WTC11 (cell line): ENCODE measurements at regions not wholly inside any gene's neighbourhood (a gene's known extent, or its start where the extent isn't known, plus 50 kb on each side); places are given as distances from the start of the nearest gene placed in this dataset.
A peak's percentile ranks its signal among the peaks of the same experiment; 100 is the strongest.

Experiments
- ATAC-seq: fragments of 200-7000 bp; cut with Tn5 transposase; 2 replicates; pipeline ENCODE4 v1.10.0; 2021; ENCODE audit warnings: mild to moderate bottlenecking, moderate library complexity
- CTCF ChIA-PET: fragments of 300-600 bp; sonication (Branson Sonifier 250); formaldehyde crosslinking; loops from one replicate; lab custom pipeline; 2021; ENCODE audit warnings: antibody characterized with exemption; lab: Charles Lee
- POLR2A ChIA-PET: fragments of 350-600 bp; sonication (Branson Sonifier 250); formaldehyde crosslinking; loops from one replicate; lab custom pipeline; 2021; ENCODE audit warnings: antibody characterized with exemption; lab: Charles Lee
- DNase-seq: peaks from one replicate; pipeline ENCODE4 v3.0.0; 2021; ENCODE audit warnings: low spot score
- H3K27ac Mint-ChIP-seq: 2 replicates; pipeline ENCODE4 v1.8.0; 2021; ENCODE audit warnings: mixed read lengths
- H3K27me3 Mint-ChIP-seq: 2 replicates; pipeline ENCODE4 v1.8.0; 2021; ENCODE audit warnings: low read depth, mild to moderate bottlenecking, moderate library complexity, mixed read lengths
- H3K36me3 Mint-ChIP-seq: 2 replicates; pipeline ENCODE4 v1.8.0; 2021; ENCODE audit warnings: mixed read lengths
- H3K4me1 Mint-ChIP-seq: 2 replicates; pipeline ENCODE4 v1.8.0; 2022; ENCODE audit warnings: mixed read lengths
- H3K4me3 Mint-ChIP-seq: 2 replicates; pipeline ENCODE4 v1.8.0; 2021; ENCODE audit warnings: mild to moderate bottlenecking, moderate library complexity, mixed read lengths
- H3K9me3 Mint-ChIP-seq: 2 replicates; pipeline ENCODE4 v1.8.0; 2021; ENCODE audit warnings: mixed read lengths
- AR ChIP-seq: fragments of 250-450 bp; sonication (Bioruptor Pico); IDR thresholded peaks from 2 replicates; pipeline ENCODE4 v1.9.0; 2021; ENCODE audit warnings: mild to moderate bottlenecking
- ATF1 ChIP-seq: sonication (generic); formaldehyde crosslinking; IDR thresholded peaks from 2 replicates; pipeline ENCODE4 v1.8.1; 2023; ENCODE audit warnings: mild to moderate bottlenecking, moderate library complexity, missing genetic modification reagents
- ATF6 ChIP-seq: sonication (generic); formaldehyde crosslinking; IDR thresholded peaks from 2 replicates; pipeline ENCODE4 v1.8.1; 2023; ENCODE audit warnings: mild to moderate bottlenecking, missing genetic modification reagents
- CTCF ChIP-seq: fragments of 200-600 bp; IDR thresholded peaks from 2 replicates; pipeline ENCODE4 v1.8.0; 2022; ENCODE audit warnings: antibody characterized with exemption
- ESRRA ChIP-seq: sonication (generic); formaldehyde crosslinking; IDR thresholded peaks from 2 replicates; pipeline ENCODE4 v1.8.1; 2022; ENCODE audit warnings: mild to moderate bottlenecking, missing genetic modification reagents, borderline replicate concordance
- GABPB1 ChIP-seq: sonication (generic); formaldehyde crosslinking; IDR thresholded peaks from 2 replicates; pipeline ENCODE4 v1.8.1; 2023; ENCODE audit warnings: mild to moderate bottlenecking, missing genetic modification reagents
- GTF2I ChIP-seq: fragments of 250-450 bp; sonication (Bioruptor Pico); conservative IDR thresholded peaks from 2 replicates; pipeline ENCODE4 v1.4.0; 2021; ENCODE audit warnings: mild to moderate bottlenecking
- MXD4 ChIP-seq: fragments of 250-450 bp; sonication (Bioruptor Pico); IDR thresholded peaks from 2 replicates; pipeline ENCODE4 v1.8.0; 2021; ENCODE audit warnings: mild to moderate bottlenecking, moderate library complexity, borderline replicate concordance
- NR2C2 ChIP-seq: sonication (generic); formaldehyde crosslinking; IDR thresholded peaks from 2 replicates; pipeline ENCODE4 v1.8.0; 2022; ENCODE audit warnings: mild to moderate bottlenecking, missing genetic modification reagents
- RORB ChIP-seq: fragments of 250-450 bp; sonication (Bioruptor Pico); IDR thresholded peaks from 2 replicates; pipeline ENCODE4 v1.9.0; 2021; ENCODE audit warnings: mild to moderate bottlenecking
- STAT6 ChIP-seq: sonication (generic); formaldehyde crosslinking; conservative IDR thresholded peaks from 2 replicates; pipeline ENCODE4 v1.8.1; 2023; ENCODE audit warnings: mild to moderate bottlenecking, low read depth, missing genetic modification reagents, moderate library complexity
- TCF7 ChIP-seq: sonication (generic); formaldehyde crosslinking; IDR thresholded peaks from 2 replicates; pipeline ENCODE4 v1.8.0; 2022; ENCODE audit warnings: mild to moderate bottlenecking, low read depth, missing genetic modification reagents, moderate library complexity
- USF1 ChIP-seq: sonication (generic); formaldehyde crosslinking; IDR thresholded peaks from 2 replicates; pipeline ENCODE4 v1.8.0; 2022; ENCODE audit warnings: mild to moderate bottlenecking, missing genetic modification reagents
- ZNF121 ChIP-seq: sonication (generic); formaldehyde crosslinking; IDR thresholded peaks from 2 replicates; pipeline ENCODE4 v1.8.0; 2023; ENCODE audit warnings: missing genetic modification reagents

- Mint-ChIP-seq H3K27ac (no peak overlapping the region), H3K4me1 (peaks cover 15% of the 10 kb centered on the region), H3K9me3 (no peaks in the 10 kb centered on the region), H3K27me3 (peaks cover 2% of the 10 kb centered on the region; the same call in 1 of the 2 replicates), H3K4me3 (no peak overlapping the region), H3K36me3 (no peaks in the 10 kb centered on the region)
- no peak for DNase-seq
- POLR2A ChIA-PET, result no interaction called here
- no peak for ATAC-seq
- CTCF ChIA-PET, result interaction anchor here (2.0 kb wide), 1 partner anchor 27 kb away, joined by 8 read pairs; no protein-coding TSS in a partner anchor
- TF ChIP-seq GABPB1 (CRISPR knock-in tag) (peak; percentile 47; the same call in 1 of the 2 replicates), AR (CRISPR knock-in tag) (no peak)
Observed at GRCh38 chr16:11431915-11432465, 86.7 kb downstream of the RMI2 start.

GRCh38 chr16:11432856-11433395 lies 87.7 kb downstream of the RMI2 start:
- ATAC-seq (no peak), DNase-seq (no peak)
- H3K4me3 Mint-ChIP-seq, result no peak overlapping the region
- H3K36me3 Mint-ChIP-seq, result no peaks in the 10 kb centered on the region
- H3K27ac Mint-ChIP-seq, result no peak overlapping the region
- peaks cover 10% of the 10 kb centered on the region for H3K4me1 Mint-ChIP-seq
- H3K27me3 Mint-ChIP-seq, result peaks cover 2% of the 10 kb centered on the region; the same call in 1 of the 2 replicates
- TF ChIP-seq MXD4 (CRISPR knock-in tag), result no peak
- TF ChIP-seq, all 79 proteins: peak for 0
- CTCF ChIA-PET, result interaction anchor here (2.0 kb wide), 1 partner anchor 28 kb away, joined by 8 read pairs; no protein-coding TSS in a partner anchor
- H3K9me3 Mint-ChIP-seq, result no peaks in the 10 kb centered on the region
- POLR2A ChIA-PET, result no interaction called here

- Mint-ChIP-seq H3K4me1 (no peaks in the 10 kb centered on the region), H3K4me3 (no peak overlapping the region), H3K36me3 (peaks cover 5% of the 10 kb centered on the region), H3K9me3 (peaks cover 10% of the 10 kb centered on the region), H3K27ac (no peak overlapping the region), H3K27me3 (peaks cover 2% of the 10 kb centered on the region; the same call in 1 of the 2 replicates)
- no peak for ATAC-seq
- no peak for TF ChIP-seq GTF2I
- no peak for TF ChIP-seq RORB
- no peak for TF ChIP-seq TCF7 (CRISPR knock-in tag)
- no peak for TF ChIP-seq CTCF
- TF ChIP-seq ESRRA (CRISPR knock-in tag), result no peak
- ChIA-PET CTCF (interaction anchor here (0.5 to 1.6 kb wide), 3 partner anchors 11 to 219 kb away, joined by 3 to 4 read pairs (median 4); no protein-coding TSS in a partner anchor), POLR2A (no interaction called here)
- DNase-seq, result no peak
Observed at GRCh38 chr16:11435576-11435975, 90.3 kb downstream of the RMI2 start.

- POLR2A ChIA-PET, result interaction anchor here (0.6 kb wide), 1 partner anchor 728 kb away, joined by 3 read pairs; no protein-coding TSS in a partner anchor
- CTCF ChIA-PET, result interaction anchor here (1.6 kb wide), 1 partner anchor 12 kb away, joined by 3 read pairs; no protein-coding TSS in a partner anchor
- TF ChIP-seq USF1 (no peak), ATF6 (CRISPR knock-in tag) (no peak), ATF1 (CRISPR knock-in tag) (no peak), ZNF121 (no peak), STAT6 (CRISPR knock-in tag) (no peak), NR2C2 (CRISPR knock-in tag) (no peak)
Observed at GRCh38 chr16:11437069-11437468, 91.8 kb downstream of the RMI2 start.

More at GRCh38 chr16:11437069-11437468, 91.8 kb downstream of the RMI2 start:
- Mint-ChIP-seq H3K27me3 (peaks cover 2% of the 10 kb centered on the region; the same call in 1 of the 2 replicates), H3K4me3 (no peak overlapping the region), H3K36me3 (peaks cover 16% of the 10 kb centered on the region), H3K27ac (no peak overlapping the region), H3K9me3 (peaks cover 23% of the 10 kb centered on the region), H3K4me1 (no peaks in the 10 kb centered on the region)
- ATAC-seq (no peak), DNase-seq (no peak)
